RWPE1 (cell line): ENCODE measurements at regions not wholly inside any gene's neighbourhood (a gene's known extent, or its start where the extent isn't known, plus 50 kb on each side); places are given as distances from the start of the nearest gene placed in this dataset.

Experiments
- CTCF ChIA-PET: fragments of 350-600 bp; sonication (Branson Sonifier 250); formaldehyde crosslinking; extraction: SDS; loops from one replicate; lab custom pipeline; 2021; lab: Yijun Ruan, JAX
- POLR2A ChIA-PET: fragments of 400-600 bp; formaldehyde crosslinking; extraction: SDS; loops from one replicate; lab custom pipeline; 2020; ENCODE audit warnings: antibody characterized with exemption; ENCODE audit not compliant: low non-redundant PET; lab: Yijun Ruan, JAX
- DNase-seq: peaks from one replicate; pipeline ENCODE4 v3.0.0; 2012; ENCODE audit warnings: low spot score
- H3K27ac ChIP-seq: fragments of 450-650 bp; 2 replicates; pipeline ENCODE4 v1.5.1; 2017
- TF ChIP-seq, protein P1 (sequence below): fragments of 450-650 bp; conservative IDR thresholded peaks from 2 replicates; pipeline ENCODE4 v1.5.1; 2017; ENCODE audit warnings: low read depth, mild to moderate bottlenecking

DNA sequence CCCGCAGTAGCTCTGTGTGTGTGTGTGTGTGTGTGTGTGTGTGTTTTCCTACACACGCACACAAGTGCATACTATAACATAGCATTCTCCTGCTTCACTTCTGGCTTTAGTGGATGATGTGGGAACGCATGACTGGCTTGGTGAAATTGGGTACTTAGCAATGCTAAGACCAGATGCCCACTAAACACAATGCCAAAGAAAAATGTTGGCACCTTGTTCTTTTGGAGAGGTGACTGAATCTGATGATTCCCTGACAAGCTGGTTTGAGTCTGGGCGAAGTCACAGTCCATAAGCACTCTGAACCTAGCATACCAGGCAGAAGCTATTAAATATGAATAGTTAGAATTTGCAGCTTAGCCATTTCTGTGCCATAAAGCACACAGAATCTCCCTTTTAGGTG lies 68.0 kb upstream of the CDCA7L start:
- DNase-seq = no peak
- POLR2A ChIA-PET = no interaction called here
- TF ChIP-seq, protein P1, sequence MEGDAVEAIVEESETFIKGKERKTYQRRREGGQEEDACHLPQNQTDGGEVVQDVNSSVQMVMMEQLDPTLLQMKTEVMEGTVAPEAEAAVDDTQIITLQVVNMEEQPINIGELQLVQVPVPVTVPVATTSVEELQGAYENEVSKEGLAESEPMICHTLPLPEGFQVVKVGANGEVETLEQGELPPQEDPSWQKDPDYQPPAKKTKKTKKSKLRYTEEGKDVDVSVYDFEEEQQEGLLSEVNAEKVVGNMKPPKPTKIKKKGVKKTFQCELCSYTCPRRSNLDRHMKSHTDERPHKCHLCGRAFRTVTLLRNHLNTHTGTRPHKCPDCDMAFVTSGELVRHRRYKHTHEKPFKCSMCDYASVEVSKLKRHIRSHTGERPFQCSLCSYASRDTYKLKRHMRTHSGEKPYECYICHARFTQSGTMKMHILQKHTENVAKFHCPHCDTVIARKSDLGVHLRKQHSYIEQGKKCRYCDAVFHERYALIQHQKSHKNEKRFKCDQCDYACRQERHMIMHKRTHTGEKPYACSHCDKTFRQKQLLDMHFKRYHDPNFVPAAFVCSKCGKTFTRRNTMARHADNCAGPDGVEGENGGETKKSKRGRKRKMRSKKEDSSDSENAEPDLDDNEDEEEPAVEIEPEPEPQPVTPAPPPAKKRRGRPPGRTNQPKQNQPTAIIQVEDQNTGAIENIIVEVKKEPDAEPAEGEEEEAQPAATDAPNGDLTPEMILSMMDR = no peak
- CTCF ChIA-PET = interaction anchor here (0.6 to 1.1 kb wide), 2 partner anchors 26 to 192 kb away, joined by 4 read pairs; no protein-coding TSS in a partner anchor
- H3K27ac ChIP-seq = no peak overlapping the region

DNA sequence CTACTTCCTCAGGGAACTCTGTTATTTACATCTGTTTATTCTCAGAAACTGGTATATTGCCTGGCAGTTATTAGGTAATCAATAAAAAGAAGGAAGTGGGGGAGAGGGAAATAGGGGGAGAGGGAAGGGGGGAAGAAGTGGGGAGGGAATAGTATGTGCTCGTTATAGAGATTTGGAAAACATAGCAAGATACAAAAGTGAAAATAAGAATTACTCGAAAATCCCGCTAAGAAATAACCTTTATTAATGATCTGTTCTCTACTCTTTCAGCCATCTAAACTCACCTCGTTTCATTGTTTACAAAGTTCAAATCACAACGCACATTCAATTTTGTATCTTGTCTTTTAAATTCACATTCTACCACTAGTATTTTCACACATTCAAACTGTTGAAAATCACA lies 63.0 kb upstream of the CDCA7L start:
- TF ChIP-seq, protein P1 = no peak
- no peak overlapping the region for H3K27ac ChIP-seq
- no peak for DNase-seq
- POLR2A ChIA-PET = no interaction called here
- CTCF ChIA-PET = no interaction called here

DNA sequence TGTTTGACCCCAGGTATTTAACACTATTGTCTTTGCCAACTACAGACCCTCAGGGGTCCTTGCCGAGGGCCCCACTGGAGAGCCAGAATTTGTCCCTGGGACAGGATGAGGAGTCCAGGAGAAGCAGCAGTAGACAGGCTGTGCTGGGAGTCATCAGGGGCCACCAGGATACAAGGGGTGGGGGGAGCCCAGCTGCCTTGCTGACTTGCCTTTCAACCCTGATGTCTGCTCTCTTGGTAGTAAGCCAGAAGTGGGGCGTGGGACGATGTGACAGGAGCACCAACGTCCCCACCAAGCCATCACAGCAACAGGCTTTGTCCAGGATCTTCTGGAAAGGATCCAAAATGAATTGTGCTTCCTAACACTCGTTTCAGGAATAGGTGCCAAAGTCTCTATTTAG lies 62.4 kb upstream of the CDCA7L start:
- TF ChIP-seq, protein P1 = no peak
- POLR2A ChIA-PET = no interaction called here
- DNase-seq = no peak
- H3K27ac ChIP-seq = no peak overlapping the region
- CTCF ChIA-PET = no interaction called here

DNA sequence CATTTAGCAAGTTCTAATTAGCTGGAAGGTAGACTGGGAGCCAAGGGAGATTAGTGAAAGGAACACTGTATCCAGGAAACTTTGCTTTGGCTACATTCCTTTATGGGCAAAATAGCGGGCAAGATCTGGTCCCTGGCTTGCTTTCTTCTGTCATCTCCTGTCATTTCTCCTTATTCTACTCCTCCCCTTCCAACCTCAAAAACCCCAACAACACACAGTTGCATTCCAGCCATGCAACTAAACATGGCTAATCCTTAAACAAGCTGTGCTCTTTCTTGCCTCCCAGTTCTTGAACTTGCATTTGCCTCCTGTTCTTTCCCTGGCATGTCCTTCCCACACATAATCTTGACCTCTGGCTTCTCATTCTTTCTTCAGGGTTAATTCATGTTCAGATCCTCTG lies 59.5 kb upstream of the CDCA7L start:
- POLR2A ChIA-PET = no interaction called here
- H3K27ac ChIP-seq = no peak overlapping the region
- CTCF ChIA-PET = interaction anchor here (0.6 kb wide), 2 partner anchors 29 to 96 kb away, joined by 3 to 4 read pairs; no protein-coding TSS in a partner anchor
- TF ChIP-seq, protein P1 = no peak
- no peak for DNase-seq

DNA sequence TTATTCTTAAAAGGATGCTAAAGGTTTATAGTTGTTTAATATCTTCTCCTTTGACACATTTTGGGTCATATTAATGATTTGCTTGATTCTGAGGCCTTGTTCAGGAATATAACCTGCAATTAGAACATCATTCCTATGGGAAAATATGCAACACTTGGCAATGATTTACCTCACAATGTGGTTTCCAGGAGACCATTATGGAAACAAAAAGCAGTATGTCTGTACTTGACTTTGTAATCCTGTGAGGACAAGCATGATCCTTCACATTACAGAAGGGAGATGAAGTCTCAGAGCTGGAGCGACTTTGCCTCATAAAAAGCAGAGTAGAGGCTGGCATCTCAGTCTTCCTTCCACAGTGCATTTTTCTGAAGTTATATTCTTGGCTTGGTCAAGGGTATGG lies 57.0 kb upstream of the CDCA7L start:
- no peak for DNase-seq
- H3K27ac ChIP-seq = no peak overlapping the region
- ChIA-PET POLR2A (no interaction called here), CTCF (no interaction called here)
- TF ChIP-seq, protein P1 = no peak

DNA sequence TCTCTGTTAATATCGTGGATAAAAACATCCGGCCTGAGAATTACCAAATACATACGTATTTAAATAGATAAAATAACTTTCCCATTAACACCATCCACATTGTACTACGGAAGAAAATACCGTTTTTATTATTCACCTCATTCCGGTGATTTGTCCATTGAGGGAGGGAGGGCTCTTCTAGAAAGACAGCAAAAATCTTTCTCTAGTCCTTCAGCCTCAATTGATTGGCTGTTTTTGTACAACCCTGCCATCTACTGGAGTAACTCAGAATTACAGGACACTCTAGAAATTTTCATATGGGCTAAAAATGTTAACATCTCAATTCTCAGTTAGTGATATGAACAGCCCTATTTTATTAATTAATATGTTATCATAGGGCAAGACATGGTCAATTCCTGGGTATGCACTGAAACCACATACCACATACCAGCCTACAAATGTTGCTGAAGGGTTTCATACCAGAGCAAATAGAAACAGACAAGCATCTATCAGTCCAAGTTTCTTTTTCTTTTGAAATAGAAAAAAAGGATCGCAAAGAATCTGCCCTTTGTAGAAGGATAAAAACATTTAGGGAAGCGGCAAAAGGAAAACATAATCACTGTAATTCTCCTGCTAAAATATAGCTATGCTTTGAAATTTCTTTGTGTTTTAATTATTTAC lies 55.8 kb upstream of the CDCA7L start:
- peak; percentile 93 for DNase-seq
- H3K27ac ChIP-seq = no peak overlapping the region
- ChIA-PET CTCF (interaction anchor here (0.6 to 1.2 kb wide), 5 partner anchors 48 to 1691 kb away, joined by 3 to 7 read pairs (median 3); no protein-coding TSS in a partner anchor), POLR2A (no interaction called here)
- TF ChIP-seq, protein P1 = peak; percentile 90
